Testis (tissue), 2 donors: ENCODE measurements at regions not wholly inside any gene's neighbourhood (a gene's known extent, or its start where the extent isn't known, plus 50 kb on each side); places are given as distances from the start of the nearest gene placed in this dataset.

Experiments
- DNase-seq: peaks from one replicate; pipeline ENCODE4 v3.0.0-alpha.2; 2019
- H3K27ac ChIP-seq, 2 donors: fragments of 200-600 bp; sonication (generic); one replicate each; pipeline ENCODE4 v1.5.1; 2019
- H3K27me3 ChIP-seq: fragments of 200-600 bp; sonication (generic); one replicate; pipeline ENCODE4 v1.5.1; 2019
- H3K36me3 ChIP-seq: fragments of 200-600 bp; sonication (generic); one replicate; pipeline ENCODE4 v1.5.1; 2017; ENCODE audit warnings: low read depth; ENCODE audit errors: missing control alignments
- H3K4me1 ChIP-seq: fragments of 200-600 bp; sonication (generic); one replicate; pipeline ENCODE4 v1.5.1; 2019
- H3K4me3 ChIP-seq, 2 donors: fragments of 200-600 bp; sonication (generic); one replicate each; pipeline ENCODE4 v1.5.1; 2017 to 2019
- H3K9me3 ChIP-seq: fragments of 200-600 bp; sonication (generic); one replicate; pipeline ENCODE4 v1.5.1; 2017
- POLR2A ChIP-seq: fragments of 450-650 bp; IDR thresholded peaks from one replicate; pipeline ENCODE4 v1.6.1; 2017; ENCODE audit warnings: antibody characterized with exemption, mild to moderate bottlenecking, moderate library complexity
- WGBS, 2 donors: methylation state at CpG; one replicate each; pipeline ENCODE4 v1.1.5; 2018; 5-methylcytosine and 5-hydroxymethylcytosine counted together
- intact Hi-C: fragments of 100-400 bp; cut with DNase I; formaldehyde crosslinking; loops from one replicate; pipeline ENCODE4 v1.15.1; 2023; ENCODE audit warnings: low total_unique reads
- TF ChIP-seq, protein P1 (sequence below), 3 experiments: fragments of 450-650 bp in 2 of 3; fragments of 200-600 bp in 1 of 3; sonication (generic) in 1 of 3; IDR thresholded peaks; one replicate each; pipeline ENCODE4 v1.5.1; 2016 to 2019; ENCODE audit warnings: antibody characterized with exemption in 3 of 3, mild to moderate bottlenecking in 2 of 3, moderate library complexity in 1 of 3

- Histone ChIP-seq H3K36me3 (no peaks in the 10 kb centered on the region), H3K4me3 (no peak overlapping the region), H3K27me3 (no peaks in the 10 kb centered on the region), H3K27ac (no peak overlapping the region), H3K9me3 (no peaks in the 10 kb centered on the region), H3K4me1 (no peaks in the 10 kb centered on the region)
- intact Hi-C loops = no loop called here
- no peak for DNase-seq
- TF ChIP-seq, protein P1, sequence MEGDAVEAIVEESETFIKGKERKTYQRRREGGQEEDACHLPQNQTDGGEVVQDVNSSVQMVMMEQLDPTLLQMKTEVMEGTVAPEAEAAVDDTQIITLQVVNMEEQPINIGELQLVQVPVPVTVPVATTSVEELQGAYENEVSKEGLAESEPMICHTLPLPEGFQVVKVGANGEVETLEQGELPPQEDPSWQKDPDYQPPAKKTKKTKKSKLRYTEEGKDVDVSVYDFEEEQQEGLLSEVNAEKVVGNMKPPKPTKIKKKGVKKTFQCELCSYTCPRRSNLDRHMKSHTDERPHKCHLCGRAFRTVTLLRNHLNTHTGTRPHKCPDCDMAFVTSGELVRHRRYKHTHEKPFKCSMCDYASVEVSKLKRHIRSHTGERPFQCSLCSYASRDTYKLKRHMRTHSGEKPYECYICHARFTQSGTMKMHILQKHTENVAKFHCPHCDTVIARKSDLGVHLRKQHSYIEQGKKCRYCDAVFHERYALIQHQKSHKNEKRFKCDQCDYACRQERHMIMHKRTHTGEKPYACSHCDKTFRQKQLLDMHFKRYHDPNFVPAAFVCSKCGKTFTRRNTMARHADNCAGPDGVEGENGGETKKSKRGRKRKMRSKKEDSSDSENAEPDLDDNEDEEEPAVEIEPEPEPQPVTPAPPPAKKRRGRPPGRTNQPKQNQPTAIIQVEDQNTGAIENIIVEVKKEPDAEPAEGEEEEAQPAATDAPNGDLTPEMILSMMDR (IDR thresholded peaks at IDR 0.05) = no peak
- no peak for TF ChIP-seq POLR2A
- 68 to 87% methylated on average over 2 of the region's 2 CpGs for WGBS, 2 donors
Observed at GRCh38 chr22:22982616-22983015, 87.7 kb upstream of the GNAZ start.

DNA sequence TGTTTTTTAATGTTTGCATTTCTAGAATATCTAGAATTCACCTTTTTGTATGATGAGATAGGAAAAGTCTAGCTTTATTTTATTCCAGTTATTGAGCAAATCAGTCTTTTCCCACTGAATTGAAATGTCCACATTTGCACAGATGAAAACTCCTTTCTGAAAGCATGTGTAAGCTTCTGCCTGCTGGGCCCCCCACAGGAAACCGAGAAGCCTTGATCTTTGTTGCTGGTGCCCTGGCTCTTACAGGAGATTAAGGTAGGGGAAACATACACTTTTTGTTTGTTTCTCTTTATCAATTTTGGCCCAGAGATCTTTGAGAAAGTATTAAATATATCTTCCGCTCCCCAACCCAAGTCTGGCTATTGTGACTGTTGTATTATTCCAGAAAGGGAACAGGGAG is 87.2 kb upstream of the GNAZ start:
- intact Hi-C loops = no loop called here
- WGBS, 2 donors = 68 to 75% methylated on average over 2 of the region's 2 CpGs
- Histone ChIP-seq H3K27me3 (no peaks in the 10 kb centered on the region), H3K4me1 (no peaks in the 10 kb centered on the region), H3K4me3 (no peak overlapping the region), H3K9me3 (no peaks in the 10 kb centered on the region), H3K27ac (no peak overlapping the region), H3K36me3 (no peaks in the 10 kb centered on the region)
- DNase-seq = no peak
- TF ChIP-seq, protein P1 (IDR thresholded peaks at IDR 0.05) = no peak
- no peak for TF ChIP-seq POLR2A

DNA sequence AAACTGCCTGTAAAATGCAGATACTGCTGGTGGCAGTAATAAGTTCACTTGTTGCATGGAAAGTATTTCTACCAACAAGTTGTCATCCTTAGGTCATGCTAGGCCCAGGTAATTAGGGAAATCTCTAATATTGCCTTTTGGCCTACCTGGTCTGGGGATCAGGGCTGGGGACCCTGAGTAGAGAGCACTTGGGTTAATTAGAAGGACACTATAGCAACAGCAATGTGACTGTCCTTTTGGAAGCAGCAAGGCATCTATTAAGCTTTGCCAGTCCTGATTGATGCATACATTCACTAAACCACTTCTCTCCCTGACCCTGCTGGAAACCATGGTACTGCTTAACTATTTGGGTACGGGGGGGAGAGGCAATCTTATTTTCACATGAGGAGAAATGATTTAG is 86.5 kb upstream of the GNAZ start:
- WGBS, 2 donors = 80 to 94% methylated on average over 1 of the region's 1 CpG
- H3K4me1 ChIP-seq = no peaks in the 10 kb centered on the region

DNA sequence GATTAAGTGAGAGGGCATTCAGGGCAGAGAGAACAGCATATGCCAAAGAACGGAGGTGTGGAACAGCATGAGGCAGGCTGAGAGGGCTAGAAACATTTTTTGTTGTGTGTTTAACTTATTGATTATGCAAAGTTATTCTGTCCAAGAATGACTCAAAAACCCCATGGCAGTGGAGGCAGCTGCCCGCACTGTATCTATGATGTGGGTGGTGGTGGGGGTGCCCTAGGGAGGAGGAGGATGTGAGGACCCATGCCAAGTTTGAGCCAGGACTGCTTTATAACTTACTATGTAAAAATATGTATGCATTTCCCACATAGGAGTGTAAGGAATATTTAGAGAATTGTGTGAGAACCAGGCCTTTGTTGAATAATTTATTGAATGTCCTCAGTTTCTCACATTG is 85.4 kb upstream of the GNAZ start:
- no peak for DNase-seq
- no peaks in the 10 kb centered on the region for H3K4me1 ChIP-seq
- no peaks in the 10 kb centered on the region for H3K9me3 ChIP-seq
- H3K27ac ChIP-seq = no peak overlapping the region
- intact Hi-C loops = no loop called here
- H3K4me3 ChIP-seq = no peak overlapping the region
- H3K36me3 ChIP-seq = no peaks in the 10 kb centered on the region
- WGBS, 2 donors = 93 to 94% methylated on average over 2 of the region's 2 CpGs
- H3K27me3 ChIP-seq = no peaks in the 10 kb centered on the region
- TF ChIP-seq, protein P1 (IDR thresholded peaks at IDR 0.05) = no peak
- no peak for TF ChIP-seq POLR2A

More for the DNA sequence above, 86.5 kb upstream of the GNAZ start:
- no peaks in the 10 kb centered on the region for H3K36me3 ChIP-seq
- no peak for DNase-seq
- no peak overlapping the region for H3K4me3 ChIP-seq
- H3K9me3 ChIP-seq = no peaks in the 10 kb centered on the region
- TF ChIP-seq, protein P1 (IDR thresholded peaks at IDR 0.05) = no peak
- TF ChIP-seq POLR2A = no peak
- intact Hi-C loops = no loop called here
- H3K27me3 ChIP-seq = no peaks in the 10 kb centered on the region
- H3K27ac ChIP-seq = no peak overlapping the region

GRCh38 chr22:22986008-22986407 is 84.3 kb upstream of the GNAZ start:
- WGBS, 2 donors = 87 to 92% methylated on average over 2 of the region's 2 CpGs

More at GRCh38 chr22:22986008-22986407, 84.3 kb upstream of the GNAZ start:
- Histone ChIP-seq H3K36me3 (no peaks in the 10 kb centered on the region), H3K27me3 (no peaks in the 10 kb centered on the region), H3K27ac (no peak overlapping the region), H3K4me3 (no peak overlapping the region), H3K4me1 (no peaks in the 10 kb centered on the region), H3K9me3 (no peaks in the 10 kb centered on the region)
- intact Hi-C loops = no loop called here
- no peak for DNase-seq
- TF ChIP-seq, protein P1 (IDR thresholded peaks at IDR 0.05) = no peak
- TF ChIP-seq POLR2A = no peak
